Adrenal gland (tissue), 9 donors: ENCODE measurements at regions not wholly inside any gene's neighbourhood (a gene's known extent, or its start where the extent isn't known, plus 50 kb on each side); places are given as distances from the start of the nearest gene placed in this dataset.
A peak's percentile ranks its signal among the peaks of the same experiment; 100 is the strongest.

Experiments used
- DNase-seq, 7 donors: peaks; one replicate each; pipeline ENCODE4 v3.0.0-alpha.2; 2019 to 2020
- H3K27ac ChIP-seq, 5 donors: fragments of 200-600 bp; sonication (generic) in 4 of 5; 1 replicate in 3 of 5; 2 replicates in 2 of 5; pipeline versions ENCODE4 v1.5.1 to v1.8.0; 2016 to 2020; ENCODE audit warnings: mild to moderate bottlenecking in 1 of 5
- H3K27me3 ChIP-seq: fragments of 200-600 bp; 2 replicates; pipeline ENCODE4 v1.8.0; 2021
- H3K36me3 ChIP-seq, 2 donors: fragments of 200-600 bp; replicated peaks in 1 of 2; 1 replicate in 1 of 2; 2 replicates in 1 of 2; pipeline versions ENCODE4 v1.5.1 to v1.8.0; 2018 to 2022
- H3K4me1 ChIP-seq, 2 donors: fragments of 200-600 bp; replicated peaks in 1 of 2; 1 replicate in 1 of 2; 2 replicates in 1 of 2; pipeline versions ENCODE4 v1.5.1 to v1.8.0; 2018 to 2021
- H3K4me3 ChIP-seq, 4 donors: fragments of 200-600 bp; sonication (generic) in 3 of 4; one replicate each; pipeline ENCODE4 v1.5.1; 2016 to 2018
- H3K9me3 ChIP-seq, 3 donors: fragments of 200-600 bp; sonication (generic) in 1 of 3; replicated peaks in 1 of 3; 1 replicate in 2 of 3; 2 replicates in 1 of 3; pipeline versions ENCODE4 v1.5.1 to v1.8.0; 2016 to 2021
- CTCF ChIP-seq, 6 experiments: fragments of 450-650 bp in 4 of 6; fragments of 200-600 bp in 2 of 6; sonication (generic) in 1 of 6; IDR thresholded peaks; 1 replicate in 5 of 6; 2 replicates in 1 of 6; pipeline versions ENCODE4 v1.5.1 to v1.8.0; 2016 to 2021; ENCODE audit warnings: antibody characterized with exemption in 6 of 6, mild to moderate bottlenecking in 2 of 6, moderate library complexity in 1 of 6
- POLR2A ChIP-seq, 2 donors: fragments of 450-650 bp; IDR thresholded peaks; one replicate each; pipeline ENCODE4 v1.6.1; 2017; ENCODE audit warnings: antibody characterized with exemption in 2 of 2, mild to moderate bottlenecking in 2 of 2, moderate library complexity in 1 of 2
- WGBS, 4 donors: extraction: QIAGEN DNeasy Blood & Tissue Kit in 2 of 4; methylation state at CpG; one replicate each; pipeline versions ENCODE4 v1.1.5 to v1.1.7; 2013 to 2017; 5-methylcytosine and 5-hydroxymethylcytosine counted together
- intact Hi-C, 2 donors: fragments of 100-400 bp; cut with DNase I; formaldehyde crosslinking; loops; one replicate each; pipeline versions ENCODE4 v1.14.1 to v1.15.0; 2022 to 2023
- donor health status: healthy with polysubstance abuse.
- donor health status: Bipolar disorder and iron deficiency.
- donor health status: DM: yes; HTN: yes; CAD: no.
- donor health status: DM: no; HTN: no; CAD: no.
- donor health status: DM: no; HTN: no; CAD: no.

GRCh38 chr3:13123765-13124164, 50.5 kb upstream of the IQSEC1 start:
- DNase-seq: no peak
- intact Hi-C loops: no loop called here
- WGBS, 4 donors: 84 to 100% (median 89%) methylated on average over 1 to 11 of the region's 11 CpGs; no CpG with 5 or more reads in 1 of the 4 donors
- no peak overlapping the region for H3K4me3 ChIP-seq
- no peaks in the 10 kb centered on the region for H3K27me3 ChIP-seq
- H3K4me1 ChIP-seq: no peaks in the 10 kb centered on the region
- no peaks in the 10 kb centered on the region for H3K36me3 ChIP-seq
- H3K9me3 ChIP-seq: no peaks in the 10 kb centered on the region
- no peak overlapping the region for H3K27ac ChIP-seq
- no peak for TF ChIP-seq POLR2A (IDR thresholded peaks at IDR 0.05)

GRCh38 chr3:13123013-13123654, 49.9 kb upstream of the IQSEC1 start:
- Histone ChIP-seq H3K9me3 (no peaks in the 10 kb centered on the region), H3K4me3 (no peak overlapping the region), H3K36me3 (no peaks in the 10 kb centered on the region), H3K4me1 (no peaks in the 10 kb centered on the region), H3K27me3 (no peaks in the 10 kb centered on the region), H3K27ac (no peak overlapping the region)
- DNase-seq: peak in 1 of 7 donors; percentile 1
- 84 to 95% (median 89%) methylated on average over 8 to 10 of the region's 10 CpGs for WGBS, 4 donors
- TF ChIP-seq CTCF (IDR thresholded peaks at IDR 0.05): no peak
- intact Hi-C loops: no loop called here
